DND-41 (cell line): ENCODE measurements at regions not wholly inside any gene's neighbourhood (a gene's known extent, or its start where the extent isn't known, plus 50 kb on each side); places are given as distances from the start of the nearest gene placed in this dataset.

Source experiments
- CTCF ChIP-seq: IDR thresholded peaks from 2 replicates; pipeline ENCODE4 v1.5.1; 2012; ENCODE audit warnings: borderline replicate concordance, low read length, moderate library complexity, mild to moderate bottlenecking; ENCODE audit not compliant: poor library complexity, severe bottlenecking; ENCODE audit errors: extremely low read depth
- EZH2 ChIP-seq: IDR thresholded peaks from 3 replicates; pipeline ENCODE4 v1.6.1; 2012; ENCODE audit warnings: borderline replicate concordance, low read depth, mild to moderate bottlenecking, moderate library complexity, low read length, inconsistent platforms; ENCODE audit not compliant: severe bottlenecking

GRCh38 chr6:121999456-122000065 lies 399.9 kb upstream of the HSF2 start:
- TF ChIP-seq EZH2 (no peak), CTCF (no peak)
